ENCODE measurements at regions not wholly inside any gene's neighbourhood (a gene's known extent, or its start where the extent isn't known, plus 50 kb on each side); places are given as distances from the start of the nearest gene placed in this dataset.

GRCh38 chr2:37500031-37500430 is 155.6 kb downstream of the QPCT start:
- H3K79me1 ChIP-seq (ENCODE audit: low read depth, low read length), result no peaks in the 10 kb centered on the region
- H3K56ac ChIP-seq (replicated peaks; ENCODE audit: insufficient read length, low read depth, low read length), result no peak overlapping the region
- no peaks in the 10 kb centered on the region for H3K27me3 ChIP-seq (replicated peaks in 1 of 4; ENCODE audit: control insufficient read depth in 3 of 4, extremely low read depth in 1 of 4, insufficient read depth in 3 of 4, low read length in 3 of 4)
- no peak overlapping the region for H3K27ac ChIP-seq (ENCODE audit: low read depth, low read length)
- H2BK120ac ChIP-seq (replicated peaks; ENCODE audit: low read depth, low read length), result no peak overlapping the region
- no peak overlapping the region; a peak in 1 of 7 replicates for H3K9ac ChIP-seq (replicated peaks in 1 of 4; ENCODE audit: extremely low read depth in 1 of 4, low read depth in 3 of 4, low read length in 3 of 4)
- H3K36me3 ChIP-seq (ENCODE audit: control insufficient read depth in 2 of 4, insufficient read depth in 4 of 4, low read length in 3 of 4), result no peaks in the 10 kb centered on the region
- H3K23me2 ChIP-seq (ENCODE audit: low read depth, low read length), result no peaks in the 10 kb centered on the region
- no peaks in the 10 kb centered on the region for H3K4me1 ChIP-seq (replicated peaks in 1 of 4; ENCODE audit: control insufficient read depth in 3 of 4, insufficient read depth in 4 of 4, low read length in 3 of 4)
- H2AK5ac ChIP-seq (ENCODE audit: low read depth, low read length), result no peak overlapping the region
- no peak overlapping the region for H4K8ac ChIP-seq (ENCODE audit: extremely low read depth, insufficient read depth, low read length)
- no peak overlapping the region for H4K91ac ChIP-seq (replicated peaks; ENCODE audit: insufficient read length, low read length)
- no peak overlapping the region for H3K4me2 ChIP-seq (ENCODE audit: insufficient read depth in 1 of 2, low read depth in 2 of 2, low read length in 2 of 2)
- H2BK5ac ChIP-seq (ENCODE audit: low read depth, low read length), result no peak overlapping the region
- POLR2A ChIA-PET (ENCODE audit: partially characterized antibody), result no interaction called here
- CTCF ChIA-PET (ENCODE audit: partially characterized antibody), result no interaction called here
- no peaks in the 10 kb centered on the region for H3K9me3 ChIP-seq (ENCODE audit: insufficient read depth in 2 of 2, low read depth in 1 of 2, low read length in 1 of 2)
- H3K79me2 ChIP-seq (ENCODE audit: control insufficient read depth in 1 of 2, insufficient read depth in 2 of 2, low read length in 2 of 2), result no peaks in the 10 kb centered on the region
- no peak overlapping the region for H3K23ac ChIP-seq (ENCODE audit: insufficient read length)
- H3K4me3 ChIP-seq (ENCODE audit: extremely low read depth in 1 of 4, insufficient read depth in 2 of 4, low read depth in 3 of 4, low read length in 4 of 4), result no peak overlapping the region
- no peak for TF ChIP-seq ATF3 (IDR thresholded peaks at IDR 0.05; ENCODE audit: insufficient read depth, low read depth, low read length)
- TF ChIP-seq SIN3A (conservative IDR thresholded peaks at IDR 0.05 in 1 of 2, IDR thresholded peaks at IDR 0.05 in 1 of 2; ENCODE audit: low read depth in 1 of 2, low read length in 2 of 2), result no peak
- TF ChIP-seq E2F6 (IDR thresholded peaks at IDR 0.05), result no peak
- FAIRE-seq, result no peak
- H2AFZ ChIP-seq (ENCODE audit: low read length), result no peak overlapping the region
- H3K14ac ChIP-seq (ENCODE audit: insufficient read length), result no peak overlapping the region
- H3K18ac ChIP-seq (ENCODE audit: extremely low read depth, low read length), result no peak overlapping the region
- no peak overlapping the region for H3K4ac ChIP-seq (replicated peaks; ENCODE audit: insufficient read length, low read depth, low read length)
- DNase-seq (ENCODE audit: low read depth in 1 of 2, low spot score in 2 of 2), result no peak
- H4K20me1 ChIP-seq (replicated peaks in 1 of 2; ENCODE audit: control insufficient read depth in 1 of 2, insufficient read depth in 2 of 2, low read length in 2 of 2), result no peaks in the 10 kb centered on the region
- no peak overlapping the region for H2BK20ac ChIP-seq (ENCODE audit: low read length)
- no peak overlapping the region for H2BK12ac ChIP-seq (ENCODE audit: low read depth, low read length)
- no peak overlapping the region for H2BK15ac ChIP-seq (ENCODE audit: low read length)
- no peak overlapping the region for H4K5ac ChIP-seq (ENCODE audit: insufficient read length, low read depth, low read length)

All from H1 (cell line).